Fibroblast of skin of back (primary cell): ENCODE measurements at regions not wholly inside any gene's neighbourhood (a gene's known extent, or its start where the extent isn't known, plus 50 kb on each side); places are given as distances from the start of the nearest gene placed in this dataset.

Experiments used
- DNase-seq: peaks from one replicate; pipeline ENCODE4 v3.0.0-alpha.2; 2013

GRCh38 chr2:204441316-204441715, 104.0 kb upstream of the PARD3B start:
- no peak for DNase-seq

- DNase-seq: no peak
Measured at GRCh38 chr2:204445149-204445548, 100.1 kb upstream of the PARD3B start.

- DNase-seq: no peak
Measured at GRCh38 chr2:204447722-204448121, 97.6 kb upstream of the PARD3B start.

GRCh38 chr2:204449977-204450376, 95.3 kb upstream of the PARD3B start:
- no peak for DNase-seq

- no peak for DNase-seq
Measured at GRCh38 chr2:204451766-204452165, 93.5 kb upstream of the PARD3B start.

- peak; percentile 100 for DNase-seq
Measured at GRCh38 chr2:204452464-204453023, 92.7 kb upstream of the PARD3B start.

- DNase-seq: peak; percentile 24
Measured at GRCh38 chr2:204453730-204454167, 91.5 kb upstream of the PARD3B start.

- no peak for DNase-seq
Measured at GRCh38 chr2:204454672-204455380, 90.4 kb upstream of the PARD3B start.

GRCh38 chr2:204468746-204469429, 76.4 kb upstream of the PARD3B start:
- DNase-seq: peak; percentile 73

- no peak for DNase-seq
Measured at GRCh38 chr2:204470178-204470620, 75.1 kb upstream of the PARD3B start.

GRCh38 chr2:204470621-204471196, 74.6 kb upstream of the PARD3B start:
- DNase-seq: no peak

GRCh38 chr2:204472375-204472774, 72.9 kb upstream of the PARD3B start:
- no peak for DNase-seq

- no peak for DNase-seq
Measured at GRCh38 chr2:204473224-204473623, 72.1 kb upstream of the PARD3B start.

- DNase-seq: no peak
Measured at GRCh38 chr2:204475399-204475798, 69.9 kb upstream of the PARD3B start.

- DNase-seq: no peak
Measured at GRCh38 chr2:204477358-204477950, 67.8 kb upstream of the PARD3B start.

- DNase-seq: peak; percentile 41
Measured at GRCh38 chr2:204479557-204479956, 65.7 kb upstream of the PARD3B start.

- no peak for DNase-seq
Measured at GRCh38 chr2:204480676-204481075, 64.6 kb upstream of the PARD3B start.

GRCh38 chr2:204483608-204484081, 61.6 kb upstream of the PARD3B start:
- DNase-seq: no peak

- no peak for DNase-seq
Measured at GRCh38 chr2:204486321-204486720, 59.0 kb upstream of the PARD3B start.

GRCh38 chr2:204486805-204487204, 58.5 kb upstream of the PARD3B start:
- peak; percentile 86 for DNase-seq

GRCh38 chr2:204487447-204488229, 57.6 kb upstream of the PARD3B start:
- DNase-seq: peak; percentile 78

GRCh38 chr2:204491528-204491927, 53.7 kb upstream of the PARD3B start:
- DNase-seq: peak; percentile 75
